GM13977 (cell line): ENCODE measurements at regions not wholly inside any gene's neighbourhood (a gene's known extent, or its start where the extent isn't known, plus 50 kb on each side); places are given as distances from the start of the nearest gene placed in this dataset.
A peak's percentile ranks its signal among the peaks of the same experiment; 100 is the strongest.

Experiments
- DNase-seq: peaks from one replicate; pipeline ENCODE4 v3.0.0; 2012; ENCODE audit warnings: low spot score
- in situ Hi-C: fragments of 300-500 bp; cut with MboI; formaldehyde crosslinking; loops from one replicate; pipeline ENCODE4 v1.12.0; 2022; ENCODE audit warnings: low sequenced_read_pairs, low pct_unique_long_range_greater_than_20kb, mixed read lengths, inconsistent platforms; ENCODE audit not compliant: unreplicated experiment
- TF ChIP-seq, protein P1 (sequence below): IDR thresholded peaks from 2 replicates; pipeline ENCODE4 v1.5.1; 2012; ENCODE audit warnings: mild to moderate bottlenecking, control low read depth; ENCODE audit not compliant: insufficient read depth; ENCODE audit errors: extremely low read depth, missing control alignments

GRCh38 chr4:121277194-121278105 lies 103.4 kb downstream of the QRFPR start:
- in situ Hi-C loops, result no loop called here
- TF ChIP-seq, protein P1, sequence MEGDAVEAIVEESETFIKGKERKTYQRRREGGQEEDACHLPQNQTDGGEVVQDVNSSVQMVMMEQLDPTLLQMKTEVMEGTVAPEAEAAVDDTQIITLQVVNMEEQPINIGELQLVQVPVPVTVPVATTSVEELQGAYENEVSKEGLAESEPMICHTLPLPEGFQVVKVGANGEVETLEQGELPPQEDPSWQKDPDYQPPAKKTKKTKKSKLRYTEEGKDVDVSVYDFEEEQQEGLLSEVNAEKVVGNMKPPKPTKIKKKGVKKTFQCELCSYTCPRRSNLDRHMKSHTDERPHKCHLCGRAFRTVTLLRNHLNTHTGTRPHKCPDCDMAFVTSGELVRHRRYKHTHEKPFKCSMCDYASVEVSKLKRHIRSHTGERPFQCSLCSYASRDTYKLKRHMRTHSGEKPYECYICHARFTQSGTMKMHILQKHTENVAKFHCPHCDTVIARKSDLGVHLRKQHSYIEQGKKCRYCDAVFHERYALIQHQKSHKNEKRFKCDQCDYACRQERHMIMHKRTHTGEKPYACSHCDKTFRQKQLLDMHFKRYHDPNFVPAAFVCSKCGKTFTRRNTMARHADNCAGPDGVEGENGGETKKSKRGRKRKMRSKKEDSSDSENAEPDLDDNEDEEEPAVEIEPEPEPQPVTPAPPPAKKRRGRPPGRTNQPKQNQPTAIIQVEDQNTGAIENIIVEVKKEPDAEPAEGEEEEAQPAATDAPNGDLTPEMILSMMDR, result peak; percentile 56
- no peak for DNase-seq

DNA sequence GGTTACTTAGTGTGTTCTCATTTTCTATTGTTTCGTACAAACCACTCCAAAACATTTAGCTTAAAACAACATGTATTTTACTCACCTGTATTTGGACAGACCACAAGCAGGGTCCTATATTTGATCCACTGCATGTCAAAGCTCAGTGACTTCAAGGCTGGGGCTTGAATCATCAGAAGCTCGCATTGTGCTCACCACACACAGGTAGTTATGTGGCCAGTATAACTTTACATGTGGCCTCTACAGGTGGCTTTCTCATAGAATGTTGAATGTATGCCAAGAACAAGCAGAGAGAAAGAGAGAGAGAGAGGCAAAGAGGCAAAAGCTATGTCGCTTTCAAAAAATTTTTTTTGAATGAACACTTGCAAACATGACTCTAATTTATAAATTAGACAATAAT lies 107.6 kb downstream of the QRFPR start:
- TF ChIP-seq, protein P1, result no peak
- no peak for DNase-seq
- in situ Hi-C loops, result no loop called here

GRCh38 chr4:121272526-121272925 lies 108.3 kb downstream of the QRFPR start:
- TF ChIP-seq, protein P1, result no peak
- in situ Hi-C loops, result no loop called here
- DNase-seq, result no peak

DNA sequence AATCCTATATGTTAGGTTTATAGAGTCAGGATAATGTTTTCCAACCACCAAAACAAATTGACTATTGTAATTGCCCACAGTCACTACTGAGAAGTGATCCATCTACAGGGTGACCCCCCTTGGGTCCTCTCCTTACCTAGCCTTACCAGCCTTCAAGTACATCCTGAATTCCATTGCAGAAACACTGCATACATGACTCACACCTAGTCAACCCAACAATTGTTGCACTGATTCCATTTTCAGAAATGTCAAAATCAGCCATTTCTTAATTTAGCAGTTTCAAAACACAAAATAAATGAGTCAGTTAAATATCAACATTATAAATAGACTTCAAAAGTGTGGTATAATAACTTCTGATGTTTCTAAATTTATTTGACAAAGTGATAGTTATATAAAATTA lies 106.3 kb upstream of the TNIP3 start:
- in situ Hi-C loops, result no loop called here
- TF ChIP-seq, protein P1, result no peak

DNA sequence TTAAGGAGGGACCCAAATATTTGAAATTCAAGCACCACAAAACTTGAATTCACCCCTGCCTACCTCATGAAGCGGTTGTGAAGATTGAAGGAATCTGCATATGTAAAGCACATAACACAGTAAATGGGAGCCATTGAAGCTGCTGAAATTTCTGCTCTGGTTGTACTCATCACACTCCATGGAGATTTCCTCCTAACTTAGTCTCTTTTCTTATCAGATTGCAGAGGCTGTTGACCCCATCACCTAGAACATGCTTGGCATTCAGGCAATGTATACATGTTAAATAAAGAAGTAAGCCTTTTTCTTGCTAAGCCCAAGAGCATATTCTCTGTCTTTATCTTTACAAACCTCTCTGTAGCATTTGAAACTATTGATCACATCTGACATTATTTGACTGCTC lies 104.9 kb upstream of the TNIP3 start:
- TF ChIP-seq, protein P1, result no peak
- no peak for DNase-seq
- in situ Hi-C loops, result no loop called here

More for the DNA sequence above, 106.3 kb upstream of the TNIP3 start:
- no peak for DNase-seq

DNA sequence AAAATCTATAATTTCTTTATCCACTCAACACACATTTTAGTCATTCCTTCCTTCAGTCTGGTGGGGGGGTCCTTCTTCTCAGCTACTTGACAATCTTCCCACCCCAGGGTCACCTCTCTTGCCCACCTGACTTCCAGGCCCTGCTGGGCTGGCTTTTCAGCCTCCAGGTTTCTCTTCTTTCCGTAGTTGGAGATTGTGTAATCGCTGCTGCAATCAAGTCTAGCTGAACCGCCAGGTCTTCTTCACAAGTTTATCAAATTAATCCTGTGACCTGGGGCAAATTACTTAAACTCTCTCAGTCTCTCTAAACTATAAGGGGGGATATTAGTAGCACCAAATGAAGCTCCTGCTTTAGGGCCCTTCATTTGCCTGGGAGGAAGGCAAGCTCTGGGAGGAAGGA lies 102.9 kb upstream of the TNIP3 start:
- no peak for DNase-seq
- TF ChIP-seq, protein P1, result no peak

More for the DNA sequence above, 102.9 kb upstream of the TNIP3 start:
- in situ Hi-C loops, result no loop called here
